ENCODE measurements at regions not wholly inside any gene's neighbourhood (a gene's known extent, or its start where the extent isn't known, plus 50 kb on each side); places are given as distances from the start of the nearest gene placed in this dataset.

- H3K4me3 ChIP-seq (ENCODE audit: low read depth, low read length) = no peak overlapping the region
- DNase-seq (ENCODE audit: low read depth) = no peak
- TF ChIP-seq, protein P1, sequence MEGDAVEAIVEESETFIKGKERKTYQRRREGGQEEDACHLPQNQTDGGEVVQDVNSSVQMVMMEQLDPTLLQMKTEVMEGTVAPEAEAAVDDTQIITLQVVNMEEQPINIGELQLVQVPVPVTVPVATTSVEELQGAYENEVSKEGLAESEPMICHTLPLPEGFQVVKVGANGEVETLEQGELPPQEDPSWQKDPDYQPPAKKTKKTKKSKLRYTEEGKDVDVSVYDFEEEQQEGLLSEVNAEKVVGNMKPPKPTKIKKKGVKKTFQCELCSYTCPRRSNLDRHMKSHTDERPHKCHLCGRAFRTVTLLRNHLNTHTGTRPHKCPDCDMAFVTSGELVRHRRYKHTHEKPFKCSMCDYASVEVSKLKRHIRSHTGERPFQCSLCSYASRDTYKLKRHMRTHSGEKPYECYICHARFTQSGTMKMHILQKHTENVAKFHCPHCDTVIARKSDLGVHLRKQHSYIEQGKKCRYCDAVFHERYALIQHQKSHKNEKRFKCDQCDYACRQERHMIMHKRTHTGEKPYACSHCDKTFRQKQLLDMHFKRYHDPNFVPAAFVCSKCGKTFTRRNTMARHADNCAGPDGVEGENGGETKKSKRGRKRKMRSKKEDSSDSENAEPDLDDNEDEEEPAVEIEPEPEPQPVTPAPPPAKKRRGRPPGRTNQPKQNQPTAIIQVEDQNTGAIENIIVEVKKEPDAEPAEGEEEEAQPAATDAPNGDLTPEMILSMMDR (IDR thresholded peaks at IDR 0.05; ENCODE audit: insufficient read depth, low read depth, low read length, missing control alignments) = no peak
Measured at GRCh38 chr1:63214553-63214952, 107.8 kb upstream of the FOXD3 start.

GRCh38 chr1:63223426-63223825 is 98.9 kb upstream of the FOXD3 start:
- TF ChIP-seq, protein P1 (IDR thresholded peaks at IDR 0.05; ENCODE audit: insufficient read depth, low read depth, low read length, missing control alignments) = no peak
- DNase-seq (ENCODE audit: low read depth) = no peak
- no peak overlapping the region for H3K4me3 ChIP-seq (ENCODE audit: low read depth, low read length)

DNA sequence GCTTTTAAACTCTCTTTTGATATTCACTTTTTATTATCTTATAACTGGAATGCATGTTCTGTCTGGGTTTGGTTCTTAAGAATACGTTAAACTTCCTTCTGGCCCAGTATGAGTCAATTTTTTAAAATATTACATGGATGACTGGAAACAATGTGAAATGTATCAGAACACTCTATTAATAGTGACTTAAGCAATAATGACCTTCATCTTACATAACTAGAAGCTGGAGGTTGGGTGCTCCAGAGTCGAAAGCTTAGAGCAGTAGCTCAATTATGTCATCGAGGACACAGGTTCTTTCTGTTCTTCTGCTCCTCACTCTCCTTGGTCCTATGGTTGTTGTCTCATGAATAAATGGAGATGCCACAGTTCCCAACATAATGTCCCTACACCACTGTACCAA is 91.6 kb upstream of the FOXD3 start:
- no peak for DNase-seq (ENCODE audit: low read depth)

DNA sequence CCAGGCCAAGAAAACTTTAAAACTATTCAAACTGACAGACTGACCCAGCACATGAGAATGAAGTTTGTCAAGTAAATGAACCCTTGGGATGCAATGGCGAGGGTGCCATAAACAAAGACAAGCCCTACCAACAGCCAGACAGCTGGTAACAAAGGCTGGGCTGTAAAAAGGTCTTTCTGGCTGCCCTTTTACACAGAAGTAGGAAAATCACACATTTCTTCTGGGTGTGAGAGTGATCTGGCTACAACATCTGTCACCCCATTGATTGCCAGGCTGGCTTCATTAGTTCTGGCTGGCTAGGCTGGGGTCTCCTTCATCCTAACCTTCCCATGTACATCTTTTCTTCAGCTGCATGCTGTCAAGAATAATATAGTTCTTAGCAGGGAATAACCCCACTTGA is 83.6 kb upstream of the FOXD3 start:
- no peak for DNase-seq (ENCODE audit: low read depth)
- TF ChIP-seq, protein P1 (IDR thresholded peaks at IDR 0.05; ENCODE audit: insufficient read depth, low read depth, low read length, missing control alignments) = no peak
- H3K4me3 ChIP-seq (ENCODE audit: low read depth, low read length) = no peak overlapping the region

More for the DNA sequence above, 91.6 kb upstream of the FOXD3 start:
- TF ChIP-seq, protein P1 (IDR thresholded peaks at IDR 0.05; ENCODE audit: insufficient read depth, low read depth, low read length, missing control alignments) = no peak
- no peak overlapping the region for H3K4me3 ChIP-seq (ENCODE audit: low read depth, low read length)

DNA sequence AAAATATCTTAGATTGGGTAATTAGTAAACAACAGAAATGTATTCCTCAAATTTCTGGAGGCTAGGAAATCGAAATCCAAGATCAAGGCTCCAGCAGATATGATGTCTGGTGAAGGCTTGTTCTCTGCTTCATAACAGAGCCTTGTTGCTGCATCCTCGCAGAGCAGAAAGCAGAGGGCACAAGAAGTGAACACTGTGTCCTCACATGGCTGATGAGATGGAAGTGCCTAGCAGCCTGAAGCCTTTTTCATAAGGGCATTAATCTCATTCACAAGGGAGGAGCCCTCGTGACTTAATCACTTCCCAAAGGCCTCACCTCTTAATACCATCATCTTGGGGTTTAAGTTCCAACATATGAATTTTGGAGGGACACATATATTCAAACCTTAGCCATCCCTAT is 77.2 kb upstream of the FOXD3 start:
- TF ChIP-seq, protein P1 (IDR thresholded peaks at IDR 0.05; ENCODE audit: insufficient read depth, low read depth, low read length, missing control alignments) = no peak
- H3K4me3 ChIP-seq (ENCODE audit: low read depth, low read length) = no peak overlapping the region
- no peak for DNase-seq (ENCODE audit: low read depth)

DNA sequence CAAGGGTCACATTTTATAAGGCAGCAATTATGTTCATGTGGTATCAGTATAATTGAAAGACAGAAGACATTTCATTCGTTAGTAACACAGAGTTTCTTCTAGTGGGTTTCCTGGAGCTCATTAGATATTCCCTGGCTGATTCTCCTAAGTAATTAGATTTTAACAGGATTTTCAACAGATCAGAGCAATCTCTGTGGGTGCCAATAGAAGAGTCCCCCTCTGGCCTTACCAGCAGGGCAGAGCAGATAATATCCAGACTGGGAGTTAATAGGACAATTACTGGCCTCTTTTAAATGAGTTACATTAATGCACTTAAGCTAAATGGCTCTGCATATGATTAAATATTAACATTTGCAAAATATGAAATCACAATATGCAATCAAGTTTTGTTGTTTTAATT is 74.2 kb upstream of the FOXD3 start:
- no peak for DNase-seq (ENCODE audit: low read depth)
- TF ChIP-seq, protein P1 (IDR thresholded peaks at IDR 0.05; ENCODE audit: insufficient read depth, low read depth, low read length, missing control alignments) = no peak
- no peak overlapping the region for H3K4me3 ChIP-seq (ENCODE audit: low read depth, low read length)

DNA sequence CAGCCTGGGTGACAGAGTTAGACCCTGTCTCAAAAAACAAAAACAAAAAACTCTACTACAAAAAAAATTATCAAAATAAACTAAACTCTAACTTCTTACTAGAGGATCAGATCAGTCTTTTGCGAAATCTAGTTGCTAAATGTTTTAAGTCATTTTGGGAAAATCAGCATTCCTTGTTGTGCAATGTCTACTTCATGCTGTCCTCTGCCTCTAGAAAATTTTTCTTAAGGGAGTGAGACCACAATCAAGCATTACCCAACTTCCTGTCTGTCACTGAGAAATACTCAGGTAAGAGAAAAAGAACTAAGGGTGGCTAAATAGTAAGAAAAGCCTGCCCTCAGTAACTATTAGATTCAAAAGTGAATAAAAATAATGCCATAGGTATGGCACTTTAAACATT is 67.2 kb upstream of the FOXD3 start:
- DNase-seq (ENCODE audit: low read depth) = no peak
- H3K4me3 ChIP-seq (ENCODE audit: low read depth, low read length) = no peak overlapping the region
- TF ChIP-seq, protein P1 (IDR thresholded peaks at IDR 0.05; ENCODE audit: insufficient read depth, low read depth, low read length, missing control alignments) = no peak

Data from GM12865 (cell line).